CD4-positive, alpha-beta T cell (primary cell): ENCODE measurements at regions not wholly inside any gene's neighbourhood (a gene's known extent, or its start where the extent isn't known, plus 50 kb on each side); places are given as distances from the start of the nearest gene placed in this dataset.

Source experiments
- ATAC-seq: fragments of 200-7000 bp; cut with Tn5 transposase; one replicate; pipeline ENCODE4 v1.10.0; 2022; ENCODE audit warnings: mild to moderate bottlenecking; ENCODE audit not compliant: poor library complexity
- CTCF ChIA-PET: fragments of 350-600 bp; sonication (Branson Sonifier 250); formaldehyde crosslinking; loops from one replicate; lab custom pipeline; 2021; ENCODE audit warnings: antibody characterized with exemption, inconsistent platforms; lab: Charles Lee
- POLR2A ChIA-PET: fragments of 350-600 bp; sonication (Branson Sonifier 250); formaldehyde crosslinking; loops from one replicate; lab custom pipeline; 2021; ENCODE audit warnings: antibody characterized with exemption, inconsistent platforms; lab: Charles Lee
- DNase-seq, 14 experiments: peaks; one replicate each; pipeline ENCODE4 v3.0.0-alpha.2; 2013 to 2020; ENCODE audit warnings: mixed read lengths in 2 of 14
- H3K27ac ChIP-seq, 2 donors: one replicate each; pipeline versions ENCODE4 v1.5.1 to v1.7.0; 2013; ENCODE audit warnings: low read length in 2 of 2, low read depth in 1 of 2, mild to moderate bottlenecking in 1 of 2
- H3K27me3 ChIP-seq, 2 experiments: 1 replicate in 1 of 2; 2 replicates in 1 of 2; pipeline versions ENCODE4 v1.6.1 to v1.7.0; 2013; ENCODE audit warnings: low read length in 2 of 2, control low read depth in 1 of 2, mild to moderate bottlenecking in 1 of 2, moderate library complexity in 1 of 2; ENCODE audit not compliant: insufficient read depth in 2 of 2, control insufficient read depth in 1 of 2
- H3K36me3 ChIP-seq: one replicate; pipeline ENCODE4 v1.6.1; 2013; ENCODE audit warnings: low read length, control low read depth; ENCODE audit not compliant: insufficient read depth
- H3K4me1 ChIP-seq: one replicate; pipeline ENCODE4 v1.6.1; 2013; ENCODE audit warnings: low read length, control low read depth; ENCODE audit not compliant: insufficient read depth
- H3K4me3 ChIP-seq: one replicate; pipeline ENCODE4 v1.5.1; 2013; ENCODE audit warnings: mild to moderate bottlenecking, low read length, moderate library complexity
- H3K9me3 ChIP-seq, 2 experiments: 1 replicate in 1 of 2; 2 replicates in 1 of 2; pipeline versions ENCODE4 v1.6.1 to v1.7.0; 2013; ENCODE audit warnings: low read length in 2 of 2, mild to moderate bottlenecking in 2 of 2, control low read depth in 1 of 2, moderate library complexity in 1 of 2; ENCODE audit not compliant: control insufficient read depth in 1 of 2, insufficient read depth in 1 of 2
- H3K27ac Mint-ChIP-seq: one replicate; pipeline ENCODE4 v1.8.0; 2020; ENCODE audit warnings: mixed read lengths
- H3K27me3 Mint-ChIP-seq: one replicate; pipeline ENCODE4 v1.8.0; 2021; ENCODE audit warnings: mixed read lengths
- H3K36me3 Mint-ChIP-seq: one replicate; pipeline ENCODE4 v1.8.0; 2021; ENCODE audit warnings: low read depth, mixed read lengths
- H3K4me1 Mint-ChIP-seq: one replicate; pipeline ENCODE4 v1.8.0; 2021; ENCODE audit warnings: low read depth, mixed read lengths
- H3K4me3 Mint-ChIP-seq: one replicate; pipeline ENCODE4 v1.8.0; 2020; ENCODE audit warnings: mild to moderate bottlenecking, mixed read lengths
- H3K9me3 Mint-ChIP-seq: one replicate; pipeline ENCODE4 v1.8.0; 2020; ENCODE audit warnings: mixed read lengths
- intact Hi-C, 2 experiments: fragments of 100-400 bp; cut with DNase I in 1 of 2; cut with micrococcal nuclease in 1 of 2; formaldehyde crosslinking; loops; one replicate each; pipeline versions ENCODE4 v1.15.1 to v1.9.0; 2023 to 2025; cut with DNase I, micrococcal nuclease
- TF ChIP-seq, protein P1 (sequence below): fragments of 200-600 bp; IDR thresholded peaks from one replicate; pipeline ENCODE4 v1.8.0; 2022; ENCODE audit warnings: antibody characterized with exemption, mild to moderate bottlenecking

DNA sequence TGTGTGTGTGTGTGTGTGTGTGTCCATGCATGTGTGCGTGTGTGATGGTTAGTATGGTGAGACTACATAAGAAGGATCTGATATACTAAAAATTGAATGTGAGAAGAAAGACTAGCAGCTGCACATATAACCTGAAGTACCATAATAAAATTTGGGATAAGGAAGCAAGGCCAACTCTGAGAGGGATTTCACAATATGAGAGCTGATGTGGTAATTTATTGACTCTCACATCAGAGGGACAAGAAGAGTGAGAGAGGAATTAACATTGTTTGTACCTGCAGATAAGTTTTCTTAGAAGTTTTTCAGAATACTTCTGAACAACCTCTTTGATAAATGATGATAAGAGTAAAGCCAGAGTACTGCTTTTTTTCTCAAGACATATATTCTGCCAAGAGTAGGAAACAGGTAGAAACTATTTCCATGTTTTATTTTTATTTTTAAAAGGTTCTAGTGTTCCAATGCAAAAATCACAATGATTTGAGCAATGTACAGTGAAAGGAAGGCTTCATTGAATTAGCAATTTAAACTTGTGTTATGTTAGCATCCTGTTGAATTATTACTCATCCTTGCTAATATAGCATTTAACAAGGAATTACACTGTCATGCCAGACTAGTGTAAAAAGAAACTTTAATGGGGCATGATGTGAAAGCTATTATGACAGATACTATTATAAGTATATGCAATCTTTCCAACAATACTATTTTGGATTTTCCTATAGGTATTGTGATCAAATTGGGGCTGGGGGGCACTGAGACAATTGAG, 415.5 kb upstream of the ARPP21 start:
- Histone ChIP-seq H3K27me3 (no peaks in the 10 kb centered on the region), H3K9me3 (peaks cover 0 to 6% of the 10 kb centered on the region in 2 experiments), H3K27ac (no peak overlapping the region), H3K4me3 (no peak overlapping the region), H3K36me3 (no peaks in the 10 kb centered on the region), H3K4me1 (no peaks in the 10 kb centered on the region)
- H3K4me3 Mint-ChIP-seq = no peak overlapping the region
- intact Hi-C loops = no loop called here
- CTCF ChIA-PET = no interaction called here
- POLR2A ChIA-PET = no interaction called here
- TF ChIP-seq, protein P1, sequence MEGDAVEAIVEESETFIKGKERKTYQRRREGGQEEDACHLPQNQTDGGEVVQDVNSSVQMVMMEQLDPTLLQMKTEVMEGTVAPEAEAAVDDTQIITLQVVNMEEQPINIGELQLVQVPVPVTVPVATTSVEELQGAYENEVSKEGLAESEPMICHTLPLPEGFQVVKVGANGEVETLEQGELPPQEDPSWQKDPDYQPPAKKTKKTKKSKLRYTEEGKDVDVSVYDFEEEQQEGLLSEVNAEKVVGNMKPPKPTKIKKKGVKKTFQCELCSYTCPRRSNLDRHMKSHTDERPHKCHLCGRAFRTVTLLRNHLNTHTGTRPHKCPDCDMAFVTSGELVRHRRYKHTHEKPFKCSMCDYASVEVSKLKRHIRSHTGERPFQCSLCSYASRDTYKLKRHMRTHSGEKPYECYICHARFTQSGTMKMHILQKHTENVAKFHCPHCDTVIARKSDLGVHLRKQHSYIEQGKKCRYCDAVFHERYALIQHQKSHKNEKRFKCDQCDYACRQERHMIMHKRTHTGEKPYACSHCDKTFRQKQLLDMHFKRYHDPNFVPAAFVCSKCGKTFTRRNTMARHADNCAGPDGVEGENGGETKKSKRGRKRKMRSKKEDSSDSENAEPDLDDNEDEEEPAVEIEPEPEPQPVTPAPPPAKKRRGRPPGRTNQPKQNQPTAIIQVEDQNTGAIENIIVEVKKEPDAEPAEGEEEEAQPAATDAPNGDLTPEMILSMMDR = no peak
- no peak overlapping the region for H3K27ac Mint-ChIP-seq
- H3K27me3 Mint-ChIP-seq = no peaks in the 10 kb centered on the region
- peaks cover 3% of the 10 kb centered on the region for H3K9me3 Mint-ChIP-seq
- H3K4me1 Mint-ChIP-seq = no peaks in the 10 kb centered on the region
- no peak for DNase-seq
- no peak for ATAC-seq
- H3K36me3 Mint-ChIP-seq = no peaks in the 10 kb centered on the region

GRCh38 chr3:35224565-35225295, 414.6 kb upstream of the ARPP21 start:
- POLR2A ChIA-PET = no interaction called here
- H3K4me1 Mint-ChIP-seq = no peaks in the 10 kb centered on the region
- intact Hi-C loops = no loop called here
- H3K4me3 Mint-ChIP-seq = no peak overlapping the region
- Histone ChIP-seq H3K27me3 (no peaks in the 10 kb centered on the region), H3K36me3 (no peaks in the 10 kb centered on the region), H3K4me3 (no peak overlapping the region), H3K27ac (no peak overlapping the region), H3K9me3 (peaks cover 0 to 6% of the 10 kb centered on the region in 2 experiments), H3K4me1 (no peaks in the 10 kb centered on the region)
- DNase-seq (no peak), ATAC-seq (no peak)
- TF ChIP-seq, protein P1 = no peak
- H3K36me3 Mint-ChIP-seq = no peaks in the 10 kb centered on the region
- no peaks in the 10 kb centered on the region for H3K27me3 Mint-ChIP-seq
- H3K9me3 Mint-ChIP-seq = peaks cover 3% of the 10 kb centered on the region
- CTCF ChIA-PET = no interaction called here
- no peak overlapping the region for H3K27ac Mint-ChIP-seq

DNA sequence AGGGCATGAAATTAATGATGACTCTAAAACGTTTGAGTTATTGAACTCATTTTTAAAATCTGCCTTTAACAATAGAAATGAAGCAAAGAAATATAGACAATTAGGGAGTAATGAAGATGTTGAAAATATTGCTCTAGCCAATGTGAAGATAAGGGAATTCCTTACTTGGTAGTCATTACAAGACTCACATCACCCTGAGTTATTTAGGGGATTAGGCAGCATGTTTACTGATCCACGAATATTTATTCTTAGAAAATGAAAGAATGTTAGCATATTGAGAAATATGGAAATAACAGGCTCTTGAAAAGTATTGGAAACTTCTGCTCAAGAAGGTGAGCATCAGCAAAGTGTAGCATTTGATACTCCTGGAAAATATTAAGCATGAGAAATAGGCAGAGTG, 398.1 kb upstream of the ARPP21 start:
- H3K27ac Mint-ChIP-seq = no peak overlapping the region
- H3K4me3 Mint-ChIP-seq = no peak overlapping the region
- ChIA-PET POLR2A (no interaction called here), CTCF (no interaction called here)
- Histone ChIP-seq H3K36me3 (no peaks in the 10 kb centered on the region), H3K4me1 (no peaks in the 10 kb centered on the region), H3K27me3 (no peaks in the 10 kb centered on the region), H3K27ac (no peak overlapping the region), H3K9me3 (no peaks in the 10 kb centered on the region), H3K4me3 (no peak overlapping the region)
- ATAC-seq (no peak), DNase-seq (no peak)
- H3K9me3 Mint-ChIP-seq = peaks cover 3% of the 10 kb centered on the region
- H3K4me1 Mint-ChIP-seq = no peaks in the 10 kb centered on the region
- intact Hi-C loops = no loop called here
- H3K36me3 Mint-ChIP-seq = no peaks in the 10 kb centered on the region
- H3K27me3 Mint-ChIP-seq = no peaks in the 10 kb centered on the region
- TF ChIP-seq, protein P1 = no peak
